Esophagus squamous epithelium (tissue), 4 donors: ENCODE measurements at regions not wholly inside any gene's neighbourhood (a gene's known extent, or its start where the extent isn't known, plus 50 kb on each side); places are given as distances from the start of the nearest gene placed in this dataset.

Source experiments
- CTCF ChIP-seq, 6 experiments: fragments of 450-650 bp in 4 of 6; fragments of 200-600 bp in 2 of 6; sonication (generic) in 2 of 6; IDR thresholded peaks; one replicate each; pipeline ENCODE4 v1.5.1; 2016 to 2019; ENCODE audit warnings: antibody characterized with exemption in 6 of 6, mild to moderate bottlenecking in 4 of 6, moderate library complexity in 4 of 6
- POLR2A ChIP-seq, 4 donors: fragments of 450-650 bp; IDR thresholded peaks; one replicate each; pipeline ENCODE4 v1.6.1; 2017; ENCODE audit warnings: antibody characterized with exemption in 4 of 4, mild to moderate bottlenecking in 4 of 4, moderate library complexity in 3 of 4

- TF ChIP-seq POLR2A (IDR thresholded peaks at IDR 0.05) (no peak), CTCF (IDR thresholded peaks at IDR 0.05) (no peak)
Measured at GRCh38 chr15:97115761-97116070, 785.2 kb downstream of the NR2F2 start.
